AG09309 (cell line): ENCODE measurements at regions not wholly inside any gene's neighbourhood (a gene's known extent, or its start where the extent isn't known, plus 50 kb on each side); places are given as distances from the start of the nearest gene placed in this dataset.

ENCODE experiments used
- DNase-seq: peaks from one replicate; pipeline ENCODE4 v3.0.0-alpha.2; 2010; ENCODE audit warnings: low read depth
- H3K4me3 ChIP-seq: 2 replicates; pipeline ENCODE4 v1.5.1; 2011; ENCODE audit warnings: mild to moderate bottlenecking, low read depth, low read length, moderate library complexity; ENCODE audit not compliant: control insufficient read depth
- TF ChIP-seq, protein P1 (sequence below): IDR thresholded peaks from 2 replicates; pipeline ENCODE4 v1.5.1; 2011; ENCODE audit warnings: mild to moderate bottlenecking, low read depth, low read length, inconsistent platforms; ENCODE audit not compliant: insufficient read depth, control insufficient read depth; ENCODE audit errors: missing control alignments

DNA sequence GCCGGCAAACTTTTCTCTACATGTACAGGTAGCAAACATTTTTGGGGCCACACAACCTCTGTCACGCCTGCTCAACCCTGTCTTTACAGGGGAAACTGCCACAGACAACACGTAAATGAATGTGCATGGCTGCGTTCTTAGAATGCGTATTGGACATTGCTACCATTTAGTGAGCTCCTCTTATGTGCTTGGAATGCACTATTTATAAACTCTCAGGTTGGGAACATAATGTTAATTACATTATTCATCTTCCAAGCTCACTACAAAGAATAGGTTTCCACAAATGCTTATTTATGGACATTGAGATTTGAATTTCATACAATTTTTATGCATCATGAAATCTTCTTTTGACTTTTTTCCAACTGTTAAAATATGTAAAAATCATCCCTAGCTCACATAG lies 92.0 kb upstream of the RPS6KA2 start:
- TF ChIP-seq, protein P1, sequence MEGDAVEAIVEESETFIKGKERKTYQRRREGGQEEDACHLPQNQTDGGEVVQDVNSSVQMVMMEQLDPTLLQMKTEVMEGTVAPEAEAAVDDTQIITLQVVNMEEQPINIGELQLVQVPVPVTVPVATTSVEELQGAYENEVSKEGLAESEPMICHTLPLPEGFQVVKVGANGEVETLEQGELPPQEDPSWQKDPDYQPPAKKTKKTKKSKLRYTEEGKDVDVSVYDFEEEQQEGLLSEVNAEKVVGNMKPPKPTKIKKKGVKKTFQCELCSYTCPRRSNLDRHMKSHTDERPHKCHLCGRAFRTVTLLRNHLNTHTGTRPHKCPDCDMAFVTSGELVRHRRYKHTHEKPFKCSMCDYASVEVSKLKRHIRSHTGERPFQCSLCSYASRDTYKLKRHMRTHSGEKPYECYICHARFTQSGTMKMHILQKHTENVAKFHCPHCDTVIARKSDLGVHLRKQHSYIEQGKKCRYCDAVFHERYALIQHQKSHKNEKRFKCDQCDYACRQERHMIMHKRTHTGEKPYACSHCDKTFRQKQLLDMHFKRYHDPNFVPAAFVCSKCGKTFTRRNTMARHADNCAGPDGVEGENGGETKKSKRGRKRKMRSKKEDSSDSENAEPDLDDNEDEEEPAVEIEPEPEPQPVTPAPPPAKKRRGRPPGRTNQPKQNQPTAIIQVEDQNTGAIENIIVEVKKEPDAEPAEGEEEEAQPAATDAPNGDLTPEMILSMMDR = no peak
- no peak overlapping the region for H3K4me3 ChIP-seq
- DNase-seq = no peak

DNA sequence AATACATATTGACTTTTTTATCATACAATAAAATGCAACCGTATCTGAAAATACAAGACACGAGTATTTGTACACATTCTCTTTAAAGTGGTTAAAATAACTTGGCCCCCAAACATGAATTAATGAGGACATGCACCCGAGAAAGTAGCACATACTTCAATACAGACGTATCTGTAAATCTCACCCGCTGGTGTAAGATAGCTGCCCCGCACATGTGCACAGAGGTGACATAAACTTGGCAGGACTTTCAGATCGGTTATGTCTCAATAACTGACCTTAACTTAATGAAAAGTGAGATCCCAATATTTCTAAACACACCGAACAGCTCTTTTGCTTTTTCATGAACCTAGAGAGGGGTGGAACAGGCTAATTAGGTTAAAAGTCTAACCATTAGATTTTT lies 91.5 kb upstream of the RPS6KA2 start:
- TF ChIP-seq, protein P1 = no peak
- H3K4me3 ChIP-seq = no peak overlapping the region
- no peak for DNase-seq

DNA sequence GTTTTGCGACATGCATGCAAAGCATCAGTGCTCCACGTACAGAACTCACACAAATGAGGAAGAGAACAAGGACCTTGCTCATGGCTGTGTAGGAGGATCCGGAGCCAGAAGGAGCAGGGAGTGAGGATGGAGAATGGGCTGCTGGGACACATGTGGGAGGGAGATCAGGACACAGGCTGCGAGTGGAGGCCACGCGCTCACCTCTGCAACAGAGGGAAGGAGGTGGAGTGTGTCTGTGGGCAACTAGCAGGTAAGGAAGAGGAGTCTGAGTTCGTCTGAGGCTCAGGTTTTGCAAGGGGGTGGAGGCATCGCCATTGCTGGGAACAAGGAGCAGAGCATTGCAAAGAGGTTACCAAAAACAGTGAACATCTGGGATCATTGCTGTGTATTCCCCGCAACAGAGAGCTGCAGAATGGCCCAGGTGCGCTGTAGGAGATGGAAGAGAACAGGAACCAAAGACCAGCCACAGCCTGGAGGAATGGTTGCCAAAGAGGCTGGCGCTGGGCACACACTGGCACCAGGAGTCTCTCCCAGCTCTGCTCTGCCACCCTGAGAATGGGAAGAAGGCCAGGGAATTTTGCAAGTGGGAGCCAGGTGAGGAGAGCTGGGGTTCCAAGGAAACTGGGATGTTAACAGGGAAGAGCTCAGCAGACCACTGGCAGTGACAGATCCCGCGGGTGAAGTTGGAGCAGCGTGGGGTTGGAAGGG lies 90.0 kb upstream of the RPS6KA2 start:
- no peak for DNase-seq
- no peak overlapping the region for H3K4me3 ChIP-seq
- TF ChIP-seq, protein P1 = no peak

DNA sequence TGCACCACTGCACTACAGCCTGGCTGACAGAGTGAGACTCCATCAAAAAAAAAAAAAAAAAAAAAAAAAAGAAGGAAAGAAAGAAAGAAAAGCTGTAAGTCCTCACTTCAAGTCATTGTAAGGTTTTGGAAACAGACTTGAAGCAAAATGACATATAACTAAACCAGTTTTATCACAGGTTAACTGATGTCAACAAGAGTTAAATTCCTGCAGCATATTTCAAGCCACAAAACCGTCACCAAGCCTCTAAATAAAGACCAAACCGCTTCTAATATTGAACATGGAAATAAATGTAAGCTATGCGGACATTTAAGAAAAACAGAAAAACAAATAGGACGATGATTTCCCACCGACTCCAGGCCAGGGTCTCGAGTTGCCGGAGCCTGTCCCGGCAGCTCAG lies 88.9 kb upstream of the RPS6KA2 start:
- TF ChIP-seq, protein P1 = no peak
- no peak for DNase-seq
- no peak overlapping the region for H3K4me3 ChIP-seq

DNA sequence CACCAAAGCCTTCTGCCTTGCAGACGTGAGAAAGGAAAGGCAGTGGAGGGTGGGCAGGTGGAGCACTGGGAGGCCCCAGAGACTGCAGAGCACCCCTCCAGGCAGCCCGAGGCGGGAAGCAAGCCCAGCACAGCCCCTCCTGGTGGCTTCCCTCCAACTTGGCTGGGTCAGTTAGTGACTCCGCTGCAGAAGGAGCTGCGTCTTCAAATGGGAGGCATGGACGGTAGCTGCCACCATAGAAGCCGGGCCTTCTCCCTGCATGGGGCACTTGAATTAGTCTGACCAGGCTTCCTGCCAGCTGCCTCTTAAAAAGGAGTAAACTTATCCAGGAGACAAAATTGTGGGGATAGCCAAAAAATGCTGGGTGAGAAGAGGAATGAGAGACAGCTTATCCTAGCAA lies 88.0 kb upstream of the RPS6KA2 start:
- no peak overlapping the region for H3K4me3 ChIP-seq
- DNase-seq = no peak
- TF ChIP-seq, protein P1 = no peak

DNA sequence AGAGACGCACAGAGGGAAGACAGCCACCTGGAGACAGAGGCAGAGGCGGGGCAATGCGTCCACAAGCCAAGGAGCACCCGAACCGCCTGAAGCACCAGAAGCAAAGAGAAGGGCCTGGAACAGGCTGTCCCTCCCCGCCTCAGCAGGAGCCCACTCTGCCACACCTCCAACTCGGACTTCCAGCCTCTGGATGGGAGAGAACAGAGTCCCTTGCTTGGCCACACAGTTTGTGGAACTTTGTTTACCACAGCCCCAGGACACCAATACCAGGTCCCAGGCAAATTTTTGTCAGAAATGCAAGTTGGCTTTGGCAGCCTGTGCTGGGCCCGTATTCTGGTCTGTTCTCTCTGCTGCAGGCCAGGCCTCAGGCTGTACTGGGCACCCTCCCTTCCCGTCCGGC lies 87.5 kb upstream of the RPS6KA2 start:
- TF ChIP-seq, protein P1 = no peak
- no peak overlapping the region for H3K4me3 ChIP-seq

DNA sequence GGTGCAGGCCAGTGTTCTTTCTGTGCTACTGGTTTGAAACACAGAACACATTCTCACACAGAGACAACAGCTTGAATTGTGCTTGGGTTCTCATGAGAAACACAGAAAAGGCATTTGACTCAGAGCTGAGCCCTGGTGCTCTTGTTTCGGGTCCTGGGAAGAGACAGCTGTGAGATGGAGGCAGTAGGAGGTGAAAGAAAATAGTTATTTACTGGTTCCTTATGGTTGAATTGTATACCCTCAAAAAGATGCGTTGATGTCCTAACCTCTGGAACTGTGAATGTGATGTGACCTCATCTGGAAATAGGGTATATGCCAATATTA lies 87.1 kb upstream of the RPS6KA2 start:
- H3K4me3 ChIP-seq = no peak overlapping the region
- DNase-seq = no peak
- TF ChIP-seq, protein P1 = no peak

More for the DNA sequence above, 87.5 kb upstream of the RPS6KA2 start:
- DNase-seq = no peak
